ENCODE measurements at regions not wholly inside any gene's neighbourhood (a gene's known extent, or its start where the extent isn't known, plus 50 kb on each side); places are given as distances from the start of the nearest gene placed in this dataset.

DNA sequence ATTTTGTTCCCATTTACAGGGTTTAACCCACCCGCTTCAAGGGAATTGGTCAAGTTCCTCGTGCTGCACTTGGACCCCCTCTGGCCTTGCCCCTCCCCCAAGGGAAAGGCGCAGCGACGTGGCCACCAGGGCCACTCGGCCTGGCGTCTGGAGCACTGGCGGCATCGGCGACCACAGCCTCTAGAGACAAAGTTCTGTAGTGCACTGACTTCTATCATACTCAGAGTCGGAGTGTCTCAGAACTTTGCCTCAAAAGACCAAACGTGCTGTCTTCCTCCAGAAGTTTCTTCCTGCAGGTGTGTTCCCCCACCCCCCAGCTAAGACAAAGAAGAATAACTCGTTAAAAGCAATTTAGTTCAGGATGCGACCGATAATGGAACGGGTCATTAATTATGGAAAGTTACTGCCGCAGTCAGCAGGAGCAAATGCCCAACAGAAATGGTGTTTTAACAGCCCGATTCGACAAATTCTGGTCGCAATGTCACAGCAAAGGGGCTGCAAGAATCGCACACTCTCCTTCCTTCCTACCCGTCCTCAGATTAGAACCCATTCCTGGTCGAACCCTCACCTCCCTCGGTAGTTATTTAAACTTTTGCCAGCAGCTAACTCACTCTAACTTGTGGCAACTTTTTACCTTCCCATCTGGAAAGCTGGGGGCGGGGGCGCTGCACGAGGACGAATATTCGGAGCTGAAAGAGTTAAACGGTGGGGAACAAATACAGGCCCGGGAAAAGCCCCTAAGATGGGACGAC lies 202.1 kb upstream of the NFE2L3 start:
- peak in 1 of 2 experiments; percentile 61; a peak in 2 of 6 replicates for ATAC-seq
- Histone ChIP-seq H3K4me1 (peaks cover 8% of the 10 kb centered on the region; the same call in 1 of the 3 replicates), H3K27ac (no peak overlapping the region), H3K4me3 (peak overlapping the region; percentile 78), H3K4me2 (peak overlapping the region; percentile 99), H3K9me3 (no peaks in the 10 kb centered on the region)
- no peak for TF ChIP-seq GATA3 (IDR thresholded peaks at IDR 0.05; ENCODE audit: borderline replicate concordance)
- no peak for TF ChIP-seq NPAS2 (CRISPR knock-in tag; IDR thresholded peaks at IDR 0.05; ENCODE audit: borderline replicate concordance)
- no peak for TF ChIP-seq CBX2 (IDR thresholded peaks at IDR 0.05; ENCODE audit: borderline replicate concordance, low read depth)
- TF ChIP-seq HOXA7 (CRISPR knock-in tag; IDR thresholded peaks at IDR 0.05), result no peak
- no peak for TF ChIP-seq RCOR1 (IDR thresholded peaks at IDR 0.05; ENCODE audit: low read depth, low read length)
- TF ChIP-seq RNF2 (IDR thresholded peaks at IDR 0.05; ENCODE audit: borderline replicate concordance, low read depth), result peak; percentile 44; the same call in 1 of the 2 replicates
- TF ChIP-seq HOXB13 (CRISPR knock-in tag; IDR thresholded peaks at IDR 0.05; ENCODE audit: low read depth), result no peak
- no peak for TF ChIP-seq POLR2A (IDR thresholded peaks at IDR 0.05; ENCODE audit: low read length)
- DNase-seq (ENCODE audit: low read depth in 1 of 2, low spot score in 1 of 2), result no peak
- POLR2A ChIA-PET, result no interaction called here
- CTCF ChIA-PET, result interaction anchor here (1.3 kb wide), 1 partner anchor 10 kb away, joined by 3 read pairs; no protein-coding TSS in a partner anchor
- 32% methylated on average over 27 of the region's 32 CpGs for WGBS (ENCODE audit: missing lambda C conversion rate)
- FAIRE-seq, result no peak

DNA sequence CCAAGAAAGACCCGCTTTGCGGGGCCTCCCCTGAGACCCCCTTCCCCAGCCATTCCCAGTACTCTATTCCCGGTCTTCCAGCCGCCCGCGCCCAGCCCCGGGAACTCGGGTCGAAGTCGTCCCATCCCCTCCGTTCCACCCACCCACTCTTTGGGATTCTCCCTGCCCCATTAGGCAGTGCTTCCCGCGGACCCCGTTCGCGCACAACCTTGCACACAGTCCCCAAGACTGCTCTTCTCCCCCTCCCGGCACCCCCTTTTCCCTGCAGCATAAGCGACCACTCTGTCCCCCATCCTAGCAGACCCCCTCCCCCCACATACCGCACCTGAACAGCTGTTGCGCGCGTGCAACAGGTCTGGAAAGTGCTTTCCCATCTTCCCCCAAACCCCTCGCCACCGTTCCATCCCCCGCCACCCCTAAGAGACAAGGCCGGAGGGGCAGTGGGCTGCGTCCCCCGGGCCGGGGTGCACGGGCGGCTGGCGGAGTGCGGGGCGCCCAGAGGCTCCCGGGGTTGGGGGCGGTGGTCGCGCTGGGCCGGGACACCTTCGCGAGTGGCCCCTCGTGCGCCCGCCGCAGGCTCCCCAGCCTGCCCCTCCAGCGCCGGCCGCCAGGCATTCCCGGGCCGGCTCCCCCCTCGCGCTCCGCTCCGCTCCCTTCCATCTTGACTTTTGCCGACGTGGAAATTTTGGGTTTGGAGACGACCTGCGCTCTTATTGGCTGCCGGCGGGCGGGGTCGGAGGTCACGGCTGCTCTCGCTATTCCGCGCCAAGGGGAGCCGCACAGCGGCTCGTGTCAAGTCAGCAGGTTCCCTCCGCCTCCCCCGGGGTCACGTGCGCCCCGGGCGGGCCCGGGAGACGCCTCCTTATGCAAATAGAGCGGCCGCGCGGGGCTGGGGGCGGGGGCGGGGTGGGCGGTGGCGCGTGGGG lies 201.2 kb upstream of the NFE2L3 start:
- no peak for FAIRE-seq
- H3K9me3 ChIP-seq, result no peaks in the 10 kb centered on the region
- peak overlapping the region; percentile 99 for H3K4me2 ChIP-seq
- 19% methylated on average over 16 of the region's 86 CpGs for WGBS (ENCODE audit: missing lambda C conversion rate)
- TF ChIP-seq, protein P1, sequence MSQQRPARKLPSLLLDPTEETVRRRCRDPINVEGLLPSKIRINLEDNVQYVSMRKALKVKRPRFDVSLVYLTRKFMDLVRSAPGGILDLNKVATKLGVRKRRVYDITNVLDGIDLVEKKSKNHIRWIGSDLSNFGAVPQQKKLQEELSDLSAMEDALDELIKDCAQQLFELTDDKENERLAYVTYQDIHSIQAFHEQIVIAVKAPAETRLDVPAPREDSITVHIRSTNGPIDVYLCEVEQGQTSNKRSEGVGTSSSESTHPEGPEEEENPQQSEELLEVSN (IDR thresholded peaks at IDR 0.05; ENCODE audit: borderline replicate concordance, low read depth), result no peak
- TF ChIP-seq TFCP2L1 (CRISPR knock-in tag; IDR thresholded peaks at IDR 0.05) (no peak), HOXB5 (CRISPR knock-in tag; IDR thresholded peaks at IDR 0.05) (no peak), RARB (CRISPR knock-in tag; IDR thresholded peaks at IDR 0.05) (no peak), MAFK (IDR thresholded peaks at IDR 0.05; ENCODE audit: partially characterized antibody) (peak; percentile 4), POLR2A (IDR thresholded peaks at IDR 0.05; ENCODE audit: low read length) (no peak), JUNB (IDR thresholded peaks at IDR 0.05) (no peak)
- TF ChIP-seq, protein P2, sequence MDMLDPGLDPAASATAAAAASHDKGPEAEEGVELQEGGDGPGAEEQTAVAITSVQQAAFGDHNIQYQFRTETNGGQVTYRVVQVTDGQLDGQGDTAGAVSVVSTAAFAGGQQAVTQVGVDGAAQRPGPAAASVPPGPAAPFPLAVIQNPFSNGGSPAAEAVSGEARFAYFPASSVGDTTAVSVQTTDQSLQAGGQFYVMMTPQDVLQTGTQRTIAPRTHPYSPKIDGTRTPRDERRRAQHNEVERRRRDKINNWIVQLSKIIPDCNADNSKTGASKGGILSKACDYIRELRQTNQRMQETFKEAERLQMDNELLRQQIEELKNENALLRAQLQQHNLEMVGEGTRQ (IDR thresholded peaks at IDR 0.05), result peak; percentile 35; the same call in 1 of the 2 replicates
- TF ChIP-seq, protein P3, sequence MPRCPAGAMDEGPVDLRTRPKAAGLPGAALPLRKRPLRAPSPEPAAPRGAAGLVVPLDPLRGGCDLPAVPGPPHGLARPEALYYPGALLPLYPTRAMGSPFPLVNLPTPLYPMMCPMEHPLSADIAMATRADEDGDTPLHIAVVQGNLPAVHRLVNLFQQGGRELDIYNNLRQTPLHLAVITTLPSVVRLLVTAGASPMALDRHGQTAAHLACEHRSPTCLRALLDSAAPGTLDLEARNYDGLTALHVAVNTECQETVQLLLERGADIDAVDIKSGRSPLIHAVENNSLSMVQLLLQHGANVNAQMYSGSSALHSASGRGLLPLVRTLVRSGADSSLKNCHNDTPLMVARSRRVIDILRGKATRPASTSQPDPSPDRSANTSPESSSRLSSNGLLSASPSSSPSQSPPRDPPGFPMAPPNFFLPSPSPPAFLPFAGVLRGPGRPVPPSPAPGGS (IDR thresholded peaks at IDR 0.05), result no peak
- POLR2A ChIA-PET, result no interaction called here
- H3K4me3 ChIP-seq, result peak overlapping the region; percentile 78
- H3K4me1 ChIP-seq, result peaks cover 8% of the 10 kb centered on the region; the same call in 1 of the 3 replicates
- peak overlapping the region; percentile 50 to 76; a peak in 5 of 6 replicates for H3K27ac ChIP-seq
- peak; percentile 28 to 37 for DNase-seq (ENCODE audit: low read depth in 1 of 2, low spot score in 1 of 2)
- peak; percentile 45 to 70; a peak in 5 of 6 replicates for ATAC-seq
- CTCF ChIA-PET, result interaction anchor here (0.8 kb wide), 1 partner anchor 519 kb away, joined by 3 read pairs; no protein-coding TSS in a partner anchor

Measured in A549 (cell line).